GM19397 (cell line): ENCODE measurements at regions not wholly inside any gene's neighbourhood (a gene's known extent, or its start where the extent isn't known, plus 50 kb on each side); places are given as distances from the start of the nearest gene placed in this dataset.

ENCODE experiments used
- ATAC-seq: cut with Tn5 transposase; IDR thresholded peaks from one replicate; pipeline ENCODE4 v1.9.1; 2021; ENCODE audit warnings: mild to moderate bottlenecking, moderate library complexity; ENCODE audit not compliant: unreplicated experiment

DNA sequence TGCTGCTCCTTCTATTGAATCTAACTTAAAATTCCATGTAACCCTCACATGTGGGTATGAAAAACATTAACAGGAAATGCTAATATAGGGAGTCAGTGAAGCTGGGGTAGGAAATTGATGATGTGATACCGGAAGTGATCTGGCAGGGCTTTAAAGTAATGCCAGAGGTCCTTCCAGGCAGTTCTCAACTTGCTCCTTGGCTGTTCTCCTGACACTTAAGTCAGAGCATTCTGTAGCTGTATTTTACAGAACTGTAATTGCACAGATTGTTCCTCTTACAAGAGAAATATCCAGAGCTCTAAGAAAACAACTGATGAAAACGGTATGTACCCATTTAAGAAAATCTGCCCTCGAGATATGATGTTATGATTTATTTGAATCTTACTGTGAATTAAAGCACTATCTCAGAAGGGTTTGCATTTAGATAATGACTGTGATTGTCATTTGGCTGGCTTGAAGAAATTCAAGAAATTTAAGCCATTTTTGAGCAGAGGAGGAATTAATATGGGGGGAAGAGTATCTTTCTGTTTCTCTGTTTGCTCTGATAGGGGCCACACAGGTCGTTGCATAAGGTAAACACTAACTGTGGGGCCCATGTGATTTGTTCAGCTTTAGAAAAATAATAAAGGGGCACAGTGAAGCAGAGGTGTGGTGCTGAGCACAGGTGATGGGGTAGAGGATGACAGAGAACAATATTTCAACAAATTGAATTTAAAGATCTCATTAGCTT, 88.4 kb downstream of the BBS10 start:
- no peak for ATAC-seq

GRCh38 chr12:76259106-76259505, 89.1 kb downstream of the BBS10 start:
- no peak for ATAC-seq

GRCh38 chr12:76256904-76257303, 91.3 kb downstream of the BBS10 start:
- no peak for ATAC-seq

DNA sequence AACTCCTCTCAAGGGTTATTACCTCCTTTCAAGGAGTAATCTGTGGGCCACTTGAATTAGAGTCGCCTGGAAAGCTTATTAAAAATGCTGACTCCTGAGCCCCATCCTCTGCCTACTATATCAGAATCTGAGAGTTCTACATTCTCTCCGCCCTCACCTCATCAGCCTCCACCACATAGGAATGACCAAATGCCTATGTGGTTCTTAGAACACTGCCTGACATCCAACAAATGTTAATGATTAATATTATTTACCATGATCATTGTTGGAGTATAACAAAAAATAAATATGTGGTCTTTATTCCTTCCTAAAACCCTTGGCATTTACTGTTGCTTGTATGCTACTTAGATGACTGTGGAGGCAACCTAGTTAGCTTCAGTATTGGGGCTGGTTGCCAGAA, 91.9 kb downstream of the BBS10 start:
- ATAC-seq, result no peak

GRCh38 chr12:76255692-76256091, 92.5 kb downstream of the BBS10 start:
- ATAC-seq, result no peak

DNA sequence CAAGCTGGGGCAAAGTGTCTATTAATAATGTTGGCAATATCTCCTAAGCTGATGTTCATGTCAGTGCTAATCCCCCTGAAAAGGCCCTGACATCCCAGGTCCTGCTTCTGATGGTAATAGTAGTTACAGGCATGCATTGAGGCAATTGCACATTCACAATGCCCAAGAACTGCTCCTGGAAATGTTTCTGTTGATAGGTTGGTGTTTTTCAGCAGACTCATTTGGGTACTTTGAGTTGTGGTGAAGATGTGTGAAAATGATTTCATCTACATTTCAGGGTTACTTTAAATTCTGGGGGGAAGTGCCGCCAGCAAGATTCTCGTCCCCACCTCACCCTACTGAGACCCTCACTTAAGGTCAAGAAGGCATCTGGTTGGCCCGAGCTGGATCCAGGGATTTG, 92.9 kb downstream of the BBS10 start:
- no peak for ATAC-seq

DNA sequence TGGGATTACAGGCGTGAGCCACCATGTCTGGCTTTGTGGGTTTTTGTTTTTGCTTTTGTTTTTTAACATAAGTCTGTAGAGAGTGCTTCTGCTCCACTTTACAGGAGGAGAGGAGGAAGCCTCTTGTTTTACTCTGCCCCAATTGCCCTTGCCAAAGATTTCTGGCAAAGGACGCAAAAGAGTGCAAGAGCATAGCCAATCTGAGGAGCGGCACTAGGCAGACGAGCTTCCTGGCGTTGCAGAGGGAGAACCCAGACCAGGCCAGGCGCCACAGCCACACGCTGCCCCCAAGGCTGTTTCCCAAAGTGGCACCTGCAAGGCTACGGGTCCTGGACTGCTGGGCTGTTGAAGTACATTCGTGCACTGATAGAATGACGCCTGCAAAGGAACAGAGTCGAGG, 96.2 kb downstream of the BBS10 start:
- ATAC-seq, result no peak

DNA sequence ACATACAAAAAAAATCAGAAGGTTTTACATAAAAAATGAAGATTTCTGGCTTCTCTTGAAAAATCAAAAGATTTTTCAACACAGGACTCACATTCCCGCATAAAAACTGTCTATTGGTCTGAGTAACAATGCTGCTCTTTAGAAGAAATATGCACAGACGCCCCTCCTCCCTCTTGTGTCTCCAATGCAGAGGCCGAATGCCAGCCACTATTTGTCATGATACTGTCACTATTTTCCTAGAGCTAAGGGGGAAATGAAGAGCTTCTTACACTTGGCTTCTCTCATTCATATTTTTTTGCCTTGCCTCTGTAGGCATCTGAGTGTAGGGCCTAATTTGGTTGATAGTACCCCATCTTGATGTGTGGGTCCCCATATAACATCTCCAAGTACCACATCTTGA, 98.0 kb downstream of the BBS10 start:
- no peak for ATAC-seq

DNA sequence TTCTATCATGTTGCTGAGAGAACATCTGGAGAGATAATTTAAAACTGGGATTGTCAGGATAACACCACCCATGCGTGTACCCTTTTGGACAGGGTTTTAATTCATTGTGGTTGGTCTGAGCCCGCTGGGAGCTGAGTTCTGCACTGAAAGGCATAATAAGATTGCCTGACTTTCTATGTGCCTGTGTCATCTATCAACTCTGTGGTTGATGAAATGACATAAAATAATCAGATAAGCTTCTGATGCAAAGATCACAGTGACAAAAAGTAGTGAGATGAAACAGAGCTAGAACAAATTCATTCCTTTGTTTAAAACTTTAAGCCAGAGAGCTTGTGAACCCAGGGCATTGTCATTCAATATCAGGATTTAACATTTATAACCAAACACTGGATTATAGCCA, 98.7 kb downstream of the BBS10 start:
- ATAC-seq, result no peak

DNA sequence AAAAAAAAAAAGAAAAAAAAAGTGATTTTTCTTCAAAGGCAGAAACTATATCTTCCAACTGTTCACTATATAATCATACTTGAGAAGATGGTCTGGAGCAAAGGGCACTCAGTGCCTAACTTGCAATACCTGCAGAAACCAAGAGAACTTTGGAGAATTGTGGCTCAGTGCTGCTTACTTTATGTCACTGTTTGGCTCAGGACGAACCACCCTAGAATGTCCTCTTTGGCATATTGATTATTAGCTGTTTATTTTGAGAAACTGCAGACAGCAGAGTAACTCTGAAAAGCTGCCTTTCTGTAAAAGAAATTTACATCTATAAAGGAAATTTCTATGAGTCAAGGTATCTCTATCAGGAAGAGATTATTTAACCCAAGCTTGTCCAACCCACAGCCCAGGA, 100.2 kb downstream of the BBS10 start:
- ATAC-seq, result no peak

DNA sequence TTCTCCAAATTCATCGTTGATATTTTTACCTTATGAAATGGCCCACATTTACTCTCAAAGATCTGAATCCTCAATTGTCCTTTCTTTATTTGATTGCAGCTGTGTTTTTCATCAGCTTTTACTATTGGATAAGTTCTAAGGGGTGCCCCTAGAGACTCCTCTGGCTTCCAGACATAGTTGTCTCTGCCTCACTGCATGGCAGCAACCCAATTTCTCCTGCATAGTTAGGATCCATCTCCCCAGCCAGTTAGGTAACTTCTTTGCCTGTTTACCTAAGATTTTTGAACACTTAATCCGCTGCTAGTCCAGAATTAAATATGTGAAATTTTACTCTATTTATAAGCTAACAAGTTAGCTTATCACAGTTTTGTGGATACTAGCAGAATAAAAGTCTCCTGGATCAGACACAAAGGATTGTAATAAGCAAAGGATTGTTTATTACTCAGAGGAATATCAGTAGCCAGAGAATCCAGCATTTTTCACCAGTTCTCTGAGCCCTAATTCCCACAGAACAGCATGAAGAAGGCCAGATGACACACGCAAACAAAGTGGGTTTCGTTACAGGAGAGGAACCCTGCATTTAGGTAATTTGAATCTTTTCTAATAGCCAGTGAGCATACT, 101.1 kb downstream of the BBS10 start:
- no peak for ATAC-seq

GRCh38 chr12:76246611-76247010, 101.6 kb downstream of the BBS10 start:
- ATAC-seq, result no peak

DNA sequence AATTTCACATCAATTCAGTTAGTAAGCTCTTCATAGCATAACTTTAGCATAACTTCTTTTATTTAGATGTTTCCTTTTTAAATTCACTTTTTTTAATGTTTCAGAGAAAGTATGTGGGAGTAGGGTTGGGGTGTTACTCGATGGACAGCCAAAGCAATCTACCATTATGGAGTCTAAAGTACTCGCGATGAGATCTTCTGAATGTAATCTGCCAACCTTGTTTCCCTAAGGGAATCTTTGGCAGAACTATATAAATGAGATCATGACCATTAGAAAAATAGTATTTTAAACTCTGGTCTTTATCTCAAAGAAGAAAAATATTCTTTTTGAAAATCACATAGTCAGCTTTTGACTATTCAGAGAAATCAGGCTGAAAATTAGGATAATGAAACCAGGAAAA, 103.9 kb downstream of the BBS10 start:
- ATAC-seq, result no peak

- ATAC-seq, result no peak
Observed at GRCh38 chr12:76242813-76243550, 105.2 kb downstream of the BBS10 start.

- no peak for ATAC-seq
Observed at GRCh38 chr12:76241371-76241770, 106.8 kb downstream of the BBS10 start.

GRCh38 chr12:76240281-76240680, 107.9 kb downstream of the BBS10 start:
- no peak for ATAC-seq

DNA sequence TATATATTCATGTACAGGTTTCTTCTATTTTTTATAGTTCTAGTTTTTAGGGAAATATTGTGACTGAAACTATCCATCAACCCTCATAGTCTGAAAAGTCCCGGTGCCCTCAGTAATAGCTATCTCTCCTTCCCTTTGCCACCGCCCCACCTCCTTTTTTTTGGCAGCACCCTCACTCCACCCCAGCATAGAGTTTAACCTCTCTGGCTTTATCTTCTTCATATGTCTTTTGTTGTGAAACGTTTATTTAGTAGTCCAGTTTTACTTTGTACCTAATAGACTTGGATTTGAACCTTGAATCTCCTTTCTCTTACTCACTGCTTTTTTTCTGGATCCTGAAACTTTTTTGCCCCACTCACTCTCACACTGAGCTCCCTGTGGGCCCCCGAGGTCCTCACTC, 109.5 kb downstream of the BBS10 start:
- no peak for ATAC-seq

GRCh38 chr12:76237086-76237701, 111.0 kb downstream of the BBS10 start:
- no peak for ATAC-seq

- ATAC-seq, result no peak
Observed at GRCh38 chr12:76236640-76237039, 111.6 kb downstream of the BBS10 start.

DNA sequence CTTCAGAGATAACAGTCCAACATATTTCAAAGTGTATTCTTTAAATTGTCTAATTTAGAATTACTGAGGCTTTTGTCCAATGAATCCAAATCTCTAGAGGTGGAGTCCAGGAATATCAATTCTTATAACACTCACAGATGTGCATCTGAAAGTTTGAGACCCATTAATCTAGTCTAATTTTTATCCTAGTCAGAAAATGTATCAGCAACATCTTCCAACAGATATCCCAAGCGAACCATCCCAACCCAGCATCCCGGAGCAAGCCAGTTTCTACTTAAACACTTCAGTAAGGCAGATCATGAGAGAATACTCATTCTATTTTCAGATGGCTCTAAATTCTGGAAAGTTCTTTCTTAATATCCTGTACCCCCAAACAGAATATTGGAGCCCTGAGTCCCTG, 113.5 kb downstream of the BBS10 start:
- ATAC-seq, result no peak

DNA sequence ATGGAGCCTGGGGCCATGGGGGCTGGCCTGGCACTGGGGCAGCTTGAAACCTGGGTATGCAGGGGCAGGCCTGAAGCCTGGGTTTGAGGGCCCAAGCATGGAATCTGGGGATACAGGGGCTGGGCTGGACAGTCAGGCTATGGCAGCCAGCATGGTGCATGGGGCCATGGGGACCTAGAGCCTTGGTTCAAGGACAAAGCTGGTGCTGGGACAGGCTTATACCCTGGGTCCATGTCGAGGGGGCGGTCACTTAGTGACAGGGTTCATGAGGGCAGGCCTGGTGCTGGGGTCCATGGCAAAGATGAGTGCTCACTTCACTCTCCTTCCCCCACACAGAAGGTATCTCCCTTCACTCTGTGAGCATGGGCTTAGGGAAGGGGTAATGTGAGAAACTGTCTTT, 116.2 kb downstream of the BBS10 start:
- ATAC-seq, result no peak

- ATAC-seq, result no peak
Observed at GRCh38 chr12:76226956-76227355, 121.3 kb downstream of the BBS10 start.
